ENCODE measurements at regions not wholly inside any gene's neighbourhood (a gene's known extent, or its start where the extent isn't known, plus 50 kb on each side); places are given as distances from the start of the nearest gene placed in this dataset.

GRCh38 chr10:25100141-25100540 is 74.7 kb upstream of the GPR158 start:
- no peak for ATAC-seq (ENCODE audit: low read depth)
- dilution Hi-C loops (cut with HindIII; ENCODE audit: low sequenced_read_pairs, unreplicated experiment): no loop called here

More at GRCh38 chr10:25100141-25100540, 74.7 kb upstream of the GPR158 start:
- Histone ChIP-seq H4K20me1 (ENCODE audit: insufficient read depth, low read length) (no peaks in the 10 kb centered on the region), H2AK5ac (ENCODE audit: low read depth, low read length) (no peak overlapping the region), H3K9me3 (ENCODE audit: control insufficient read depth, insufficient read depth, low read length) (no peaks in the 10 kb centered on the region; the same call in 1 of the 2 replicates), H3K4me2 (ENCODE audit: low read depth, low read length) (no peak overlapping the region), H2BK120ac (ENCODE audit: low read depth, low read length) (no peak overlapping the region), H3K56ac (ENCODE audit: extremely low read depth, insufficient read depth, low read length) (no peak overlapping the region), H3K36me3 (ENCODE audit: control insufficient read depth, insufficient read depth, low read length) (no peaks in the 10 kb centered on the region), H3K4me3 (ENCODE audit: insufficient read depth, low read depth, low read length) (no peak overlapping the region), H3K4ac (ENCODE audit: low read depth, low read length) (no peak overlapping the region), H2AFZ (replicated peaks; ENCODE audit: low read length, poor library complexity) (no peak overlapping the region), H2BK15ac (ENCODE audit: low read depth, low read length) (no peak overlapping the region), H3K23ac (ENCODE audit: low read depth, low read length) (no peak overlapping the region), H3K9me1 (ENCODE audit: insufficient read depth, low read length) (no peaks in the 10 kb centered on the region), H2BK20ac (ENCODE audit: low read depth, low read length) (no peak overlapping the region), H4K91ac (ENCODE audit: insufficient read depth, low read depth, low read length) (no peak overlapping the region), H3K27ac (ENCODE audit: insufficient read depth, low read length) (no peak overlapping the region), H3K14ac (replicated peaks; ENCODE audit: low read depth, low read length) (no peak overlapping the region), H2AK9ac (replicated peaks; ENCODE audit: low read depth, low read length, poor library complexity) (no peak overlapping the region), H3K9ac (ENCODE audit: low read depth, low read length) (no peak overlapping the region), H3K4me1 (ENCODE audit: control insufficient read depth, insufficient read depth, low read length) (no peaks in the 10 kb centered on the region), H3K27me3 (ENCODE audit: control insufficient read depth, insufficient read depth, low read length) (no peaks in the 10 kb centered on the region; the same call in 1 of the 2 replicates), H4K5ac (ENCODE audit: low read depth, low read length) (no peak overlapping the region), H3K79me1 (ENCODE audit: low read depth in 1 of 2, low read length in 2 of 2) (no peaks in the 10 kb centered on the region), H3K18ac (ENCODE audit: low read depth, low read length) (no peak overlapping the region), H2BK5ac (ENCODE audit: low read depth, low read length, poor library complexity, severe bottlenecking) (no peak overlapping the region), H4K8ac (ENCODE audit: low read depth in 2 of 2, low read length in 2 of 2) (no peak overlapping the region)
- WGBS, 2 experiments (ENCODE audit: extremely low coverage in 2 of 2, insufficient read length in 1 of 2): no CpG with 5 or more reads among the region's 3 CpGs
- in situ Hi-C loops (cut with MboI; ENCODE audit: low sequenced_read_pairs) (no loop called here), intact Hi-C loops (cut with micrococcal nuclease) (no loop called here)
- ChIA-PET CTCF (interaction anchor here (0.6 to 1.5 kb wide), 2 partner anchors 13 to 488 kb away, joined by 4 to 5 read pairs; no protein-coding TSS in a partner anchor), POLR2A (ENCODE audit: unreplicated experiment) (no interaction called here)
- TF ChIP-seq FOS (IDR thresholded peaks at IDR 0.05; ENCODE audit: low read depth, low read length): no peak
- TF ChIP-seq, protein P1, sequence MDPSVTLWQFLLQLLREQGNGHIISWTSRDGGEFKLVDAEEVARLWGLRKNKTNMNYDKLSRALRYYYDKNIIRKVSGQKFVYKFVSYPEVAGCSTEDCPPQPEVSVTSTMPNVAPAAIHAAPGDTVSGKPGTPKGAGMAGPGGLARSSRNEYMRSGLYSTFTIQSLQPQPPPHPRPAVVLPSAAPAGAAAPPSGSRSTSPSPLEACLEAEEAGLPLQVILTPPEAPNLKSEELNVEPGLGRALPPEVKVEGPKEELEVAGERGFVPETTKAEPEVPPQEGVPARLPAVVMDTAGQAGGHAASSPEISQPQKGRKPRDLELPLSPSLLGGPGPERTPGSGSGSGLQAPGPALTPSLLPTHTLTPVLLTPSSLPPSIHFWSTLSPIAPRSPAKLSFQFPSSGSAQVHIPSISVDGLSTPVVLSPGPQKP (IDR thresholded peaks at IDR 0.05; ENCODE audit: borderline replicate concordance, low read depth, low read length): no peak
- TF ChIP-seq, protein P2, sequence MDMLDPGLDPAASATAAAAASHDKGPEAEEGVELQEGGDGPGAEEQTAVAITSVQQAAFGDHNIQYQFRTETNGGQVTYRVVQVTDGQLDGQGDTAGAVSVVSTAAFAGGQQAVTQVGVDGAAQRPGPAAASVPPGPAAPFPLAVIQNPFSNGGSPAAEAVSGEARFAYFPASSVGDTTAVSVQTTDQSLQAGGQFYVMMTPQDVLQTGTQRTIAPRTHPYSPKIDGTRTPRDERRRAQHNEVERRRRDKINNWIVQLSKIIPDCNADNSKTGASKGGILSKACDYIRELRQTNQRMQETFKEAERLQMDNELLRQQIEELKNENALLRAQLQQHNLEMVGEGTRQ (IDR thresholded peaks at IDR 0.05; ENCODE audit: low read depth, low read length): no peak
- TF ChIP-seq POLR2A (IDR thresholded peaks at IDR 0.05; ENCODE audit: low read depth, low read length): no peak
- no peak for TF ChIP-seq RCOR1 (IDR thresholded peaks at IDR 0.05; ENCODE audit: insufficient replicate concordance, low read length)
- no peak for TF ChIP-seq CHD1 (IDR thresholded peaks at IDR 0.05; ENCODE audit: low read depth, low read length)
- TF ChIP-seq CTCF (conservative IDR thresholded peaks at IDR 0.05; ENCODE audit: low read depth, low read length): no peak
- no peak for TF ChIP-seq SMC3 (IDR thresholded peaks at IDR 0.05; ENCODE audit: low read depth, low read length)
- no peak for TF ChIP-seq MAFK (IDR thresholded peaks at IDR 0.05; ENCODE audit: low read depth, low read length)
- TF ChIP-seq RFX5 (IDR thresholded peaks at IDR 0.05; ENCODE audit: low read depth, low read length): no peak
- TF ChIP-seq MAZ (IDR thresholded peaks at IDR 0.05; ENCODE audit: borderline replicate concordance, low read depth, low read length): no peak
- DNase-seq: no peak
- BruUV-seq (replicated peaks): no TSS peak

All from IMR-90 (cell line).